C4-2B (cell line): ENCODE measurements at regions not wholly inside any gene's neighbourhood (a gene's known extent, or its start where the extent isn't known, plus 50 kb on each side); places are given as distances from the start of the nearest gene placed in this dataset.

Experiments used
- ZFX ChIP-seq: fragments of 450-650 bp; IDR thresholded peaks from 2 replicates; pipeline ENCODE4 v1.6.1; 2017
- TF ChIP-seq, protein P1 (sequence below): fragments of 450-650 bp; conservative IDR thresholded peaks from 2 replicates; pipeline ENCODE4 v1.5.1; 2017; ENCODE audit warnings: mild to moderate bottlenecking

DNA sequence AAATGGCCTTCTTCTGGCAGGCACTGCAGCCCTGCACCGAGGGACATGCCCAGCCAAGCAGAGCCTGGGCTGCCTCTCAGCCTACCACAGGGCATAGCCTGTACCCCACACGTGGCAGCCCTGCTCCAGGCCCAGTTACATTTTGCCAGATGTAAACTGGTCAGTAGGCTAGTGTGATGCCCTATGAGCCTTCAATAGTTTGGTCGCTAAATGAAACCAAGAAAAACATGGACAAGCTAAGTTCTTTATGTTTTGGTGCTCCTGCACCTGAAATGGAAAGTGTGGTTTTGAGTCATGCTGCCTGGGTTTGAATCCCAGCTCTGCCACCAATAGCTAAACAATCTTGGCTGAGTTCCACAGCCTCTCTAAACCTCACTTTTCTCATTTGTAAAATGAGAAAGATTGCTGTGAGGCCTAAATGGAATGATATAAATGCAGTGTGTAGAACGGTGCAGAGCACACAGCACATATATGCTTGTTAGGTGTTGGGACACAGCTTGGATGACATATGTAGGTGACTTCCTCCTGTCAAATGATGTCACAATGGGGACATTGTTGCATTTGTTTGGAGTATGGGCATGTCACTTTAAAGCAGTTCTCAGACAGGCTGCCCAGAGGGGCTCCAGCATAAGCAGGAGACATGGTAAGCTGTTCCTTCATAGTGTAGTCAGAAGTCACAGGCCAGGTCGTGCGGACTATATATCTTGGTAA, 57.4 kb downstream of the ZBTB38 start:
- TF ChIP-seq ZFX, result no peak
- TF ChIP-seq, protein P1, sequence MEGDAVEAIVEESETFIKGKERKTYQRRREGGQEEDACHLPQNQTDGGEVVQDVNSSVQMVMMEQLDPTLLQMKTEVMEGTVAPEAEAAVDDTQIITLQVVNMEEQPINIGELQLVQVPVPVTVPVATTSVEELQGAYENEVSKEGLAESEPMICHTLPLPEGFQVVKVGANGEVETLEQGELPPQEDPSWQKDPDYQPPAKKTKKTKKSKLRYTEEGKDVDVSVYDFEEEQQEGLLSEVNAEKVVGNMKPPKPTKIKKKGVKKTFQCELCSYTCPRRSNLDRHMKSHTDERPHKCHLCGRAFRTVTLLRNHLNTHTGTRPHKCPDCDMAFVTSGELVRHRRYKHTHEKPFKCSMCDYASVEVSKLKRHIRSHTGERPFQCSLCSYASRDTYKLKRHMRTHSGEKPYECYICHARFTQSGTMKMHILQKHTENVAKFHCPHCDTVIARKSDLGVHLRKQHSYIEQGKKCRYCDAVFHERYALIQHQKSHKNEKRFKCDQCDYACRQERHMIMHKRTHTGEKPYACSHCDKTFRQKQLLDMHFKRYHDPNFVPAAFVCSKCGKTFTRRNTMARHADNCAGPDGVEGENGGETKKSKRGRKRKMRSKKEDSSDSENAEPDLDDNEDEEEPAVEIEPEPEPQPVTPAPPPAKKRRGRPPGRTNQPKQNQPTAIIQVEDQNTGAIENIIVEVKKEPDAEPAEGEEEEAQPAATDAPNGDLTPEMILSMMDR, result no peak
